Activated CD8-positive, alpha-beta memory T cell treated with anti-CD3 and anti-CD28 coated beads, Interleukin-2, amount 50 U/mL, for 48 hours (primary cell): ENCODE measurements at regions not wholly inside any gene's neighbourhood (a gene's known extent, or its start where the extent isn't known, plus 50 kb on each side); places are given as distances from the start of the nearest gene placed in this dataset.

Experiments
- DNase-seq: peaks from one replicate; pipeline ENCODE4 v3.0.0-alpha.2; 2020

- DNase-seq = no peak
These were observed 50.8 kb upstream of the JAG1 start for GRCh38 chr20:10724449-10725173.

GRCh38 chr20:10728873-10729670, 55.3 kb upstream of the JAG1 start:
- DNase-seq = no peak

GRCh38 chr20:10729785-10730184, 56.0 kb upstream of the JAG1 start:
- DNase-seq = no peak

- no peak for DNase-seq
These were observed 56.9 kb upstream of the JAG1 start for GRCh38 chr20:10730629-10731183.

- no peak for DNase-seq
These were observed 57.6 kb upstream of the JAG1 start for GRCh38 chr20:10731190-10731965.

GRCh38 chr20:10733122-10733521, 59.3 kb upstream of the JAG1 start:
- no peak for DNase-seq

- DNase-seq = no peak
These were observed 61.6 kb upstream of the JAG1 start for GRCh38 chr20:10735195-10735949.

- no peak for DNase-seq
These were observed 65.3 kb upstream of the JAG1 start for GRCh38 chr20:10739134-10739533.

- no peak for DNase-seq
These were observed 65.8 kb upstream of the JAG1 start for GRCh38 chr20:10739566-10739965.

GRCh38 chr20:10741060-10741459, 67.3 kb upstream of the JAG1 start:
- DNase-seq = no peak

GRCh38 chr20:10745790-10746189, 72.0 kb upstream of the JAG1 start:
- no peak for DNase-seq

GRCh38 chr20:10747019-10747418, 73.2 kb upstream of the JAG1 start:
- no peak for DNase-seq

- no peak for DNase-seq
These were observed 75.3 kb upstream of the JAG1 start for GRCh38 chr20:10749084-10749483.

GRCh38 chr20:10752206-10752605, 78.4 kb upstream of the JAG1 start:
- DNase-seq = no peak

GRCh38 chr20:10754824-10755223, 81.0 kb upstream of the JAG1 start:
- DNase-seq = no peak

- no peak for DNase-seq
These were observed 84.6 kb upstream of the JAG1 start for GRCh38 chr20:10758446-10758845.

GRCh38 chr20:10761232-10761631, 87.4 kb upstream of the JAG1 start:
- no peak for DNase-seq

GRCh38 chr20:10761786-10762185, 88.0 kb upstream of the JAG1 start:
- no peak for DNase-seq

- DNase-seq = no peak
These were observed 88.4 kb upstream of the JAG1 start for GRCh38 chr20:10762216-10762615.

GRCh38 chr20:10763112-10763511, 89.3 kb upstream of the JAG1 start:
- DNase-seq = no peak

- DNase-seq = no peak
These were observed 95.9 kb upstream of the JAG1 start for GRCh38 chr20:10769700-10770099.

- no peak for DNase-seq
These were observed 97.0 kb upstream of the JAG1 start for GRCh38 chr20:10770753-10771152.
